HPDE6-E6E7 (cell line): ENCODE measurements at regions not wholly inside any gene's neighbourhood (a gene's known extent, or its start where the extent isn't known, plus 50 kb on each side); places are given as distances from the start of the nearest gene placed in this dataset.

Experiments
- DNase-seq: peaks from one replicate; pipeline ENCODE4 v3.0.0; 2011; ENCODE audit warnings: missing footprints; ENCODE audit errors: extremely low spot score

DNA sequence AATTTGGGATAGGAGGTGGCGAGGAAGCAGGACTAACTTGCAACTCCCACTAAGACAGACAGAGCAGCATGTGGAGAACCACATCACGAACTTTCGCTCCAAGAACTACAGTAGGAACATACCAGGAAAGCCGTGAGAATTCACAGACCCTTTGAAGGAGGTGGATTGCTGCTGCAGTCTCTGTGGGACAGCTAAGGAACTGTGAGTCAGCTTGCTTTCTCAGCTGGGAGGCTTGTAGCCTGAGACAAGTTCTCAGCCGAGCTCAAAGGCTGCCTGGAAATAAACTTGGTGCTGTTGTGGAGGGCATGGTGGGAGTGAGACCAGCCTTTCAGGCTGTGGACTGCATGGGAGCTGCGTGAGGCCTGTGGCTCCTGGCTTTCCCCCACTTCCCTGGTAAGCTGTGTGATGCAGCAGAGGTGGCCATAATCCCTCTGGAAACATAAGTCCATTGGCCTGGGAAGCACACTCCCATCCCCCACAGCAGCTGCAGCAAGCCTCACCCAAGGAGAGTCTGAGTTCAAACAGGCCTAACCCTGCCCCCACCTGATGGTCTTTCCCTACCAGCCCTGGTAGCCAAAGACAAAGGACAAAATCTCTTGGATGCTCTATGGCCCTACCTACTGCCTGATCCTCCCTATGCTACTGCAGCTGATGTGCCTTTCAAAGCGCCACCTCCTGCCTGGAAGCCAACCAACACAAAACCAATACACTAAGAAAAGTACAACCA, 441.1 kb upstream of the HTR2A start:
- no peak for DNase-seq

DNA sequence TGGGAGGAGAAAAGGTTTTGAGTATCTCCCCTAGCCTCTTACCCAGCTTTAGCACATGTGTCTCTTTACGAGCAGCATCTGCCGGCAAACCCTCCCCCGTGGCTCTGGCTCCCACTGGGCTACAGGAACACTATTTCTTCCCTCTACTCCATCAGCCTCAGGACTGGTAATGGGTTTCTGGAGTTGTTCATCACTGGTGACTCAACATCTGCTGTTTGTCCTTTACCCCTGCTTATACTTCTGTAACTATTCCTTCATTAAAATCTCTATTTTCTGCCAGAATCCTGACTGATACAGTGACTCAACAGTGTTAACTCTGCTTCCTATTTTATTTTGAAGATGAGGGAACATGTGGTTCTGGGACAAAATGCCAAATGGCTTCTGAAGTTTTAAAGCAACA, 437.3 kb upstream of the HTR2A start:
- DNase-seq = no peak

DNA sequence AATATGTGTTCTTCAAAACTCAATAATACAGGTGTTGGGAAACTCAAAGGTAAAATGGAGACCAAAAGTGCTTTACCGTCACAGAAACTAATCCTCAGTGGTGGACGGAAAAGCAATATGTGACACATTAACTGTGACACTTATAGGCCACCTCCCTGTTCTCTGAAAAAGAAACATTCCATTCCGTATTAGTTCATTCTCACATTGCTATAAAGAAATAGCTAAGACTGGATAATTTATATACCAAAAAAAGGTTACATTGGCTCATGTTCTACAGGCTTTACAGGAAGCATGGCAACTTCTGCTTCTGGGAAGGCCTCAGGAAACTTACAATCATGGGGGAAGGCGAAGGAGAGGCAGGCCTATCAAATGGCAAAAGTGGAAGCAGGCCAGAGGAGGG, 435.3 kb upstream of the HTR2A start:
- DNase-seq = no peak

DNA sequence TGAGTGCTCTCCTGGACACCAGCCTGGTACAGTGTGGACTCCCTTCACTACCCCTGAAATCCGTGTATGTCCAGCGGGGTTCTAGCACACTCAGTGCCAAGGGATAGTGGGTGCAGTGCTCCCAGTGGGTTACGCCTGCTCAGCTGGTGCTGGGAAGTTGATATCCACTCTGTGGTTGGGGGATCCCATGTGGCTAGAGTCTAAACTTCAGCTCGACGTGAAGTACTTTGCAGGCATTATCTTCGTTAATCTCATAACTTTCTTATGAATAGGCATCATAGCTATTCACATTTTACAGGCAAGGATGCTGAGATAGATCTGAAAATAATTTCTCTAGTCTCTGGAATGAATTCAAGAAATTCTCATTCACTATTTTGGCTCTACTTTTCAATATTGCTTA, 433.2 kb upstream of the HTR2A start:
- DNase-seq = no peak

DNA sequence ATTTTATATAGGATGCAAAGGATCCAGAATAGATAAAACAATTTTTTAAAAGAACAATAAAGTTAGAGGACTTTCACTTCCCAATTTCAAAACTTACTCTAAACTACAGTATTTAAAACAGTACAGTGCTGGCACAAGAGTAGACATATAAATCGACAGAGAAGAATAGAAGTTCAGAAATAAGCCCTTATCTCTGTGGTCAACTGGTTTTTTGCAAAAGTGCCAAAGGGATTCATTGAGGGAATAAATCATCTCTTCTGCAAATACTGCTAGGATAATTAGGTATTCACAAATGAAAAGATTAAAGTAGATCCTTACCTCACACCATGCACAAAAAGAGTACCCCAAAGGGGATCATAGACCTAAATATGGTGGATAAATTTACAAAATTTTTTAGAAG, 431.0 kb upstream of the HTR2A start:
- DNase-seq = no peak

DNA sequence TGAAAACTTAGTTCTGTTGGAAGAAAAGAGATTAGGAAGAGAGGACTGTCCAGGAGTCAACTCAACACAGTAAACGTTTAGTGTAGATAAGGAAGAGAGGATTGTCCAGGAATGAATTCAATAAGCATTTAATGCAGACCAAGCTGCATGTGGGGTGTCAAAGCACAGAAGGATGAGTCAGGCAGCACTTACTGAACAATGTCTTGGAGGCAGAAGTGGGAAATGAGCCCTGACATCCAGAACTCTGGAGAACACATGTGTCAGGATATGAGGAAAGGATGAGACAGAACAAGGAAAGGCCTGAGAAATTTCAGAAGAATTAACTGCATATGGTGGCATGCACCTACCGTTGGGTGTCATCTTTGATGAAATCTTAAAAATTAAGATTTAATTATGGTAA, 429.2 kb upstream of the HTR2A start:
- no peak for DNase-seq

DNA sequence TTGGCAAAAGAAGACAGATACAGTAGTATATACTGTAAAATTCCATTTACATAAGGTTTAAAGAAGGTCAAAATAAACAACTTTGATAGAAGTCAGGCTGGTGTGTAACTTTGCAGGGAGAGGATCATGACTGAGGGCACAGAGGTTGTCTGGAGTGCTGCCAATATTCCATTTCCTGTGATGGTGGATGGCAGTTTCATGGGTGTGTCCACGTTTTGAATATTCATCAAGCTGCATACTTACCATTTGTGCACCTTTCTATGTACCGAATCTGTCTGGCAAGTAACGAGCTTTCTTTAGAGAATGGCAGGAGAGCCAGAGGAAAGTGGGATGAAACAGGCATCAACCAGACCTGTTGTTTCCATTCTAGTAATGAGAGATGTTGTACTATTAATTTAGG, 420.5 kb upstream of the HTR2A start:
- no peak for DNase-seq

DNA sequence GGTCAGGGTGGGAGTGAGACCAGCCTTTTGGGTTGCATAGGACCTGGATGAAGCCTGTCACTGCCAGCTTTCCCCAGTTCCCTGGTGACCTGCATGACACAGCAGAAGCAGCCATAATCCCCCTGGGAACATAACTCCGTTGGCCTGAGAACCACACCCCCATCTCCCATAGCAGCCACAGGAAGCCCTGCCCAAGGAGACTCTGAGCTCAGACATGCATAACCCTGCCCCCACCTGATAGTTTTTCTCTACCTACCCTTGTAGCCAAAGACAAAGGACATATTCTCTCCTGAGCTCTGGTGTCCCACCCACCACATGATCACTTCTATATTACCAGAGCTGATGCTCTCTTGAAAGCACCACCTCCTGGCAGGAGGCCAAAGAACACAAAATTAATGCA, 413.5 kb upstream of the HTR2A start:
- no peak for DNase-seq

DNA sequence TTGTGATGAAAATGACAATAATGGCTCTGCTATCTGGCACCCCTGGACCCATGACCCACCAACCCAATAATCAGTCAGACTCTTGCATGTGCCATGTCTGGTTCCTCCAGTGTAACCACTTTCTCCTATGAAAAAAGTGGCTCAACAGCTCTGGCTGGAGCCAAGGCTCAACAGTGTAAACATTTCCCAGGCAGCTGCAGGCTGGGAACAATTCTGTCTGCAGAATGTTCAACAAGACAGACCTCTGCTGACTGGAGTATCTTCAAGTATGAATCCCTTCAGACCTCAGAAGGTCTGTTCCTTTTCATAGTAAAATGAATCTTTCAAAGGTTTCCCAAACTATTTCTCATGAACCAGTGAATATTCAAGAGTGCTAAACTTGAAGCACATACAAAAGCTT, 410.1 kb upstream of the HTR2A start:
- DNase-seq = no peak

DNA sequence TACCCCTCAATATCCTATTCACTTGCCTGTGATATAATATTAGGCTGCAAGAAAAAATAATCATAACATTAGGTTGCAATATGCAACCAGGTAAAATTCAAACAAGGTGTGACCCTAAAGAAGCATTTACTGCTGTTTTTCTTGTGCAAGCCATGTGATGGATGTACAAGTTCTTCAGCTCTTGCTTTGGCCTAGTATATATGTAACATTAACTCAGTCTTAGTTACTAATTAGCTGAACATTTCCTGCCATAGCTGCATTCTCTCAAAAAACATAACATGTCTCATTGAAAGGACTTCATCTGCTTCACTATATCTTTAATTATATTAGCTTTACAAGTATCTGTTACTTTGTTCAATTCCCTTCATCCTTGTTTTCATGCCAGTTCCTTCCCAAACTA, 406.8 kb upstream of the HTR2A start:
- no peak for DNase-seq

DNA sequence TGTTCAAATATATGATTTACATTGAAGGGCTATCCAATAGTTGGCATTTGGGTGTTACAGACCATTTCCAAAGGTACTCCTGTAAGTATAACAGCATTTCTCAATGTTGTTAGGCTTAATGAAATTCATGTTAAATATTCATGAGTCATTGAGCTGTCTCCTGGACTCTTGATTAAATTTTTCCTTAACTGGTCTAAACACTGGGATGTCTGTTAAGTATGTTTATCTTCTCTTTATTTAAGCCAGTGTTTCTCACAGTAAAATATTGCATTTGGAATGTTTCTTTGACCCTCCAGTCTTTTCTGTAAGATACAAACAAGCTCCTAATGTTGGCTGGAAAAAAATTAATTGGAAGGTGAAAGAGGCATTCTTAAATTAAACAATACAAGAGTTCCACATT, 402.5 kb upstream of the HTR2A start:
- DNase-seq = no peak

DNA sequence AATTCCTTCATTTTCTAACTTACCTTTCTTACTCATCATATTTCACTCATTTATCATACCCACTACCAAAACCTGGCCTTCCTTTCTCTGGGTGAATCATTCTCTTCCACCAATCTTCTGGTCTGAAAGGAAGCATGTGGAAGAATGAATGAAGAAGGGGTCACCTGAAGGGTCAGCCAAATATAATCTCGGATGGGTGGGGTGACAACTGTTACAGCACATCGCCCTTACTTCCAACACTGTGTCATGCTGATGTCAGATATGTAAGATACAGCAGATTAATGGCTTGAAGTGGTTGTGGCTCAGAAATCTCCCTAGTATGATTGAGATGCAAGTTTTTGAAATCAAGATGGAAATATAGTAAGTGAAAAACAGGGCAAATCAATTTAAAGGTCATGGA, 401.7 kb upstream of the HTR2A start:
- no peak for DNase-seq

DNA sequence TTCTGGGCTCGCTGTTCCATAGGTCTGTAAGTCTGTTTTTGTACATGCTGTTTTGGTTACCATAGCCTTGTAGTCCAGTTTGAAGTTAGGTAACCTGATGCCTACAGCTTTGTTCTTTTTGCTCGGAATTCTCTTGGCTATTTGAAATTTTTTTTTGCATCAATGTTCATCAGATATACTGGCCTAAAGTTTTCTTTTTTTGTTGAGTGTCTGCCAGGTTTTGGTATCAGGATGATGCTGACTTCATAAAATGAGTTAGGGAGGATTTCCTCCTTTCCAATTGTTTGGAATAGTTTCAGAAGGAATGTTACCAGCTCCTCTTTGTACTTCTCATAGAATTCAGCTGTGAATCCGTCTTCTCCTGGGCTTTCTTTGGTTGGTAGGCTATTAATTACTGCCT, 397.8 kb upstream of the HTR2A start:
- DNase-seq = no peak

DNA sequence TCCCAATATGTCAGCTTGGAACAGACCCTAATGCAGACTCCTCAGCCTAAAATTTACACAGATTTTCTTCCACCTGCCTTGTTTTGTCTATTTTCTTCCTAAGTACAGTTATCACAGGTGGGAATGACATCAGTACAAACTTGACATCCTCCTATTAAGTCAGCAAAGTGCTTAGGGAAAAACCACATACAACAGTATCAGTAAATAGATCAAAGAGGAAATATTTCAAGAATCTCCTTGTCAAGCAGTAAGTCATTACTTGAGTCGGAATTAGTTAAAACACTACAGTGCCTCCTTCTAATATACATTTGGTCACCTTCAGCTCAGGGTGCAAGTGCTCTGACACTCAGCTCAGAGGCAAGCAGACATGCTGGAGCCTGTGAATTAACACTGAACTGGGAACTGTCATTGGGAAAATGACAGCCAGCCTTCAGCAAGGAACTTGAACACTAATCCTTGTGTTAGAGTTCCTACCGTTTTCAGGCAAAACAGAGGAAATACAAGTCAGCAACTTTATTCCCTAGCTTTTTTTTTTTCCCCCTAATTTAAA, 394.3 kb upstream of the HTR2A start:
- no peak for DNase-seq

DNA sequence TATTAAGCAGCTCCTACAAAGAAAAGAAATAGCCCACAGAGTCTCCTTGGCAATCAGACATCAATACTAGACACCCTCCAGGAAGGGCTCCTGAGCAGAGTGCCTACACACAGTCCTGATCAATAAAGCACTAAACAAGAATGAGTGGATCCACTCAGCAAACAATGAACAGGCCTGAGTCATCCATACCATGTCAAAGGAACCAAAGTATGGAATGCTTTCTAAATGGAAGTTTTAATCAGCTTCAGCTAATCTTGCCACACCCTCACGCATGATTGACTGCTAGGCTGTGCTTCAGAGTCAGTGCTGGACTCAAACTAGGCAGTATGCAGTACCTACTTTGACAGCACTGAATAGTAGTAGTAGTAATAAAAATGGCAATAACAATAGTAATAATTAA, 392.7 kb upstream of the HTR2A start:
- peak; percentile 1 for DNase-seq

DNA sequence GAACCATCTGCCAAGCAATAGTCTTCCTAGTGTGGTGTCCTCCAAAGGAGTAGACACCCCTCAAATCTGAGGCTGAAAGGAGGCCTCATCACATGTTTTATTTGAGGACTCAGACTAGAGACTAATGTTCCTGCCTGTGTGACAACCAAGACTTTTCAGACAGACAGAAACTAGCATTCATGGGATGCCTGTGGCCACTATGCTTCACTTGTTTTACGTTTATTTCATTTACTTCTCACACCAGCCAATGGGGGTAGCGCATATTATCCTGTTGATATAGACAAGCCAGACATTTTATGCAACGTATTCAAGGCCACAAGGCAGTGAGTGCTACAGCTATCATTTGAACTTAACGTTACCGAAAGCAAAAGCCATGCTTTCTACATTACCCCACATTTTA, 391.7 kb upstream of the HTR2A start:
- DNase-seq = no peak

DNA sequence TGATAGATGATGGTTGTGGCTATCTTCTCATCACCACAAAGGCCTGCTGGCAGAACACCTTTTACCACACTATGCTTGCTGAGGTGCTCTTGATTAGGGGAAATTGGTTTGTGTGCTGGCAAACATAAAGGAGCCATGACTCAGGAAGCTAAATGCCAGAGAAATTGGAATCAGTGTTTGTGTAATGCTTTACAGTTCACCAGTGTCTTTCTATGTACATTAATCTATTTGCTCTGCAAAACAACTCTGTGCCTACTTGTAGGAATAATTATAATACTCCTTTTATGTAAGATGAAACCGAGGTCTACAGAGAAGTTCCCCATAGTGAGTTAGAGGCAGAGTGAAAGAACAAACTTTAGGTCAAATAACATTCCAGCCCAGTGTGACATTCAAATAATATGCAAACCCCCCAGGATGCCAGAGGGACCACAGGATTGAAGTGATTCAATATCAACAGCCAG, 390.5 kb upstream of the HTR2A start:
- no peak for DNase-seq

DNA sequence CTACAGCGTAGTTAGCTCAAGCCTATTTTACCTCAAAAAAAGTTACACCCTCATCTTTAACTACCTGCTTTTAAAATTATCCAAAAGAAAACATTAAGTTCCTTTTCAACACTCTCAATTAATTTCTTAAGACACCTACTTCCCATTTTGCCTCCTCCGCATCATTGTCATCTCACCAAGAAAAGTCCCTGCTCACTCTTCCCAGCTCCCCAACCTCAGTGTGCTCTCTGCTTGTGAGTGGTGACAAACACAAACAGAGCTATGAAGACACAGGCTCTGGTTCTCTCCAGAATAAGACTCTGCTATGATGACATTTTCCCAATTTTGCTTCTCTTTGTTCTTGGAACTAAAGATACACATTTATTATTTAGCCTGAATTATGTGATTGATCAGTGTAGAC, 385.1 kb upstream of the HTR2A start:
- no peak for DNase-seq

DNA sequence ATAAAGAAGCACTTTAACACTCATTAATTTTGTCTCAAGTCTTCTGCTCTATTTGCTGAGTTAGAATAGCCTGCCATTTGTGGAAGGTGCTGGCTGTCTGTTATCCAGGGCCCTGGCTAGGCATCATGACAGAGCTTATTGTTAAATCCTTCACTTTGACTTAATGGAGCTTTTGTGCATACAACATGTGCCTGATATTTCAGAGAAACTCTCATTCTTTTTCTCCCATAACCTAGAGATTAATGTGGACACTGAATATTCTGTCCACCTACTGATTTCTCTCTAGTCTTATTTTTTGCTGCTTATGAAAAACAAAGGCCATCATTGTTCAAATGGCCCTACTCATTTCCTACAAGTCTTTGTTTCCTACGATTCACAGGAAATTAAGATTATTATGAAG, 383.1 kb upstream of the HTR2A start:
- no peak for DNase-seq

DNA sequence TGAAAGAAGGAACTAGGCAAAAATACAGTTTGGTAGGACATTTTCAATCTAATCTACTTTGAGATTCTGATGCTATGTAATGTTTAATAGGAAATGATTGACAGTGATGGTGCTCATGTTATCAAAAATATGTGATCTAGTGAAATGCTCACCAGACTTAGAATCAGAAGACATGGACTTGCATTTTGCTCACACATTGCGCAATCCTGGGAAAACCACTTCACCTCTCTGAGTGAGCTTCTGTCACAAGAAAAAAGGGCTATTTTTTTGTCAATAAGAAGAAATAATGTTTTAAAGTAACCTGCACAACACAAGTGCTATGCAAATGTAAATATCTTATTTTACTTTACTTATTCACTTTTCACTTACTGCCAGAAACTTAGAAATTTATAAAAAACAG, 380.9 kb upstream of the HTR2A start:
- DNase-seq = no peak

DNA sequence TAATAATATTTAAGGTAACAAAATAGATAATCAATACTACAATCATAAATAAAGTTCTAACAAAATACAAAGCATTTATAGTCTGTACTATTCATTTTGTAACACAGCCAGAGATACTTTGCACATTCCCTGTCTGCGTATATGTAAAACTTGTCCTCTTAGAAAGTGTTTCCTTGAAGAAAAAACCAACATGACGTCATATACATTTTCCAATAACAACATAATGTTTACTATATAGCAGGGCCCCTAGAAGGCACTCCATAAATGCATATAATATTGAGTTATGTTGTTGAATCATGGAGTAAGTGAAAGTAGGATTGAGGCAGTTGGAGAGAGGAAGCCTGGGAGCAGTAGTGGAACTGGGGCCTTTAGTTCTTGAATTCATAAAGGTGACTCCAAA, 371.4 kb upstream of the HTR2A start:
- DNase-seq = no peak

DNA sequence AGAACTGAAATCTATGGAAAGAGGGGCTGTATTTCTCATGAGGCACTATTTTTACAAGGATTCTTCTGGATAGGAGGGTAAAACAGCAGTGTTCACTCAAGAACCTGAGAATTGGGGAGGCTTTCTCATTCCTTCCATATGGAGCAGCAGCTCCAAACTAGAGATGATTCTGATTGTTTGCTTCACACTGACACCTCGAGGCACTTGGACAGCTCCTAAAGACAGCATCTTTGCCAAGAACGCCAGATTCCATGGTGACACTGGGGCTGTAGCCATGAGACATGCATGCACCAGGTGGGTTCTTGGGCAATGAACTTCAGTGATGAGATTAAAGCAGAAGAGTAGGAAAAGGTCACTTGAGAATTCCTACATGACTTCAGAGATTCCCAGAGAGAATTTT, 361.5 kb upstream of the HTR2A start:
- DNase-seq = no peak

DNA sequence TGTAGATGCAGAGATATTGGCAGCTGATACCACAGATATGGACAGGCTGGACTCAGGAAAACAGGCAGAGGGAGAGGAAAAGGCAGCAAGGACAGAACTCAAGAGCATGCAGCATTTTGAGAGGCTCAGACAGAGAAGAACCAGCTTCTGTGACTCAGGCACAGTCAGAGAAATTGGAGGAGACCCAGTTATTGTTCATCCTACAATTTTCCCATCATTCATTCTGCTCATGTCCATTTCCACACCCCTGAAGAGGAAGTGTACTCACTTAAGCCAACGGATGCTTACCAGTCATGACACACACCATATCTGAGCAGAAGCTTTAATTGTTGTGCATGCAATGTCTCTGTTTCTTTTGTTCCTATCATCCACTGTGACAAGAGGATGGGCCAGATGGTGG, 359.8 kb upstream of the HTR2A start:
- peak; percentile 1 for DNase-seq

DNA sequence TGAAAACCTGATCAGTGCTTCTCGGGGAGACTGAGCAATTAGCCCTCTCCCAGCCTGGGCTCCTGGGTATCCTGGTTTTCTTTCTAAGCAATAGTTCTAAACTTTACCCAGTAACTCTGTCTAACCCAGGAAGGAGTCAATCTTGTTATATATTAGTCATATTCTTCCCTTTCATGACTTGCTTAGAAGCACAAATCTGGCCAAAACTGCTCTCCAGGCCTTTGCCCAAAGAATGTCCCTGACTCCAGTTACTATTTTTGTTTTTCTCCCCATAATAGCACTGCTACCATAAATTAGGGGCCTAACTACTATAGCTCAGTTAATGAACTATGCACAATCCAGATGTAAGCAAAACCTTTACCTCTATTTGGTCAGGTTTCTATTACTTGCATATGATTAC, 355.8 kb upstream of the HTR2A start:
- DNase-seq = no peak
